Gastroesophageal sphincter (tissue), 3 donors: ENCODE measurements at regions not wholly inside any gene's neighbourhood (a gene's known extent, or its start where the extent isn't known, plus 50 kb on each side); places are given as distances from the start of the nearest gene placed in this dataset.

Experiments
- CTCF ChIP-seq, 4 experiments: fragments of 200-600 bp in 2 of 4; fragments of 450-650 bp in 2 of 4; sonication (generic) in 1 of 4; IDR thresholded peaks; one replicate each; pipeline ENCODE4 v1.5.1; 2017 to 2019; ENCODE audit warnings: antibody characterized with exemption in 4 of 4, mild to moderate bottlenecking in 2 of 4, moderate library complexity in 2 of 4
- EP300 ChIP-seq: sonication (generic); formaldehyde crosslinking; IDR thresholded peaks from one replicate; pipeline ENCODE4 v1.6.1; 2017; ENCODE audit warnings: antibody characterized with exemption, mild to moderate bottlenecking

GRCh38 chr1:201637282-201638079, 98.6 kb downstream of the NAV1 start:
- TF ChIP-seq EP300 (no peak), CTCF (IDR thresholded peaks at IDR 0.05) (no peak)
